Frontal cortex (tissue), 3 donors: ENCODE measurements at regions not wholly inside any gene's neighbourhood (a gene's known extent, or its start where the extent isn't known, plus 50 kb on each side); places are given as distances from the start of the nearest gene placed in this dataset.
A peak's percentile ranks its signal among the peaks of the same experiment; 100 is the strongest.

ENCODE experiments used
- DNase-seq, 2 donors: peaks; one replicate each; pipeline ENCODE4 v3.0.0; 2012; ENCODE audit warnings: low spot score in 2 of 2
- FAIRE-seq: peaks from 2 replicates; lab custom pipeline; 2012; peaks lifted over from hg19 to GRCh38; lab: Jason Lieb, UNC
- donor health status: control.
- donor health status: control.
- donor health status: control.

- FAIRE-seq, result no peak
- no peak for DNase-seq
Observed at GRCh38 chr9:108684288-108685025, 171.3 kb downstream of the ACTL7B start.

- FAIRE-seq (no peak), DNase-seq (no peak)
Observed at GRCh38 chr9:108683245-108683644, 172.5 kb downstream of the ACTL7B start.

- no peak for FAIRE-seq
Observed at GRCh38 chr9:108681851-108682590, 173.8 kb downstream of the ACTL7B start.

GRCh38 chr9:108680946-108681345 is 174.8 kb downstream of the ACTL7B start:
- FAIRE-seq, result no peak
- no peak for DNase-seq

More at GRCh38 chr9:108681851-108682590, 173.8 kb downstream of the ACTL7B start:
- no peak for DNase-seq

GRCh38 chr9:108677776-108678175 is 178.0 kb downstream of the ACTL7B start:
- FAIRE-seq (no peak), DNase-seq (no peak)

- DNase-seq (no peak), FAIRE-seq (no peak)
Observed at GRCh38 chr9:108676355-108676754, 179.4 kb downstream of the ACTL7B start.

- no peak for DNase-seq
- FAIRE-seq, result no peak
Observed at GRCh38 chr9:108675708-108676107, 180.1 kb downstream of the ACTL7B start.

- DNase-seq (no peak), FAIRE-seq (no peak)
Observed at GRCh38 chr9:108674766-108675530, 180.8 kb downstream of the ACTL7B start.

GRCh38 chr9:108673386-108673785 is 182.4 kb downstream of the ACTL7B start:
- FAIRE-seq (no peak), DNase-seq (no peak)

- FAIRE-seq, result no peak
- peak in 1 of 2 donors; percentile 14 for DNase-seq
Observed at GRCh38 chr9:108672475-108673190, 183.2 kb downstream of the ACTL7B start.

GRCh38 chr9:108671794-108672193 is 184.0 kb downstream of the ACTL7B start:
- no peak for FAIRE-seq

GRCh38 chr9:108671176-108671575 is 184.6 kb downstream of the ACTL7B start:
- FAIRE-seq (no peak), DNase-seq (no peak)

More at GRCh38 chr9:108671794-108672193, 184.0 kb downstream of the ACTL7B start:
- no peak for DNase-seq

GRCh38 chr9:108668938-108669335 is 186.8 kb downstream of the ACTL7B start:
- FAIRE-seq, result no peak
- no peak for DNase-seq

- DNase-seq (no peak), FAIRE-seq (no peak)
Observed at GRCh38 chr9:108668191-108668937, 187.4 kb downstream of the ACTL7B start.

GRCh38 chr9:108666240-108666784 is 189.5 kb downstream of the ACTL7B start:
- FAIRE-seq (no peak), DNase-seq (no peak)

- FAIRE-seq, result no peak
- DNase-seq, result no peak
Observed at GRCh38 chr9:108665521-108666239, 190.1 kb downstream of the ACTL7B start.

GRCh38 chr9:108664309-108665255 is 191.2 kb downstream of the ACTL7B start:
- FAIRE-seq, result no peak
- DNase-seq, result no peak
